ENCODE measurements at regions not wholly inside any gene's neighbourhood (a gene's known extent, or its start where the extent isn't known, plus 50 kb on each side); places are given as distances from the start of the nearest gene placed in this dataset.
"Not testable (repeated sequence)": the region's sequence is repeated elsewhere in the genome, so short reads cannot be mapped to it uniquely, and the experiment has no call there.

DNA sequence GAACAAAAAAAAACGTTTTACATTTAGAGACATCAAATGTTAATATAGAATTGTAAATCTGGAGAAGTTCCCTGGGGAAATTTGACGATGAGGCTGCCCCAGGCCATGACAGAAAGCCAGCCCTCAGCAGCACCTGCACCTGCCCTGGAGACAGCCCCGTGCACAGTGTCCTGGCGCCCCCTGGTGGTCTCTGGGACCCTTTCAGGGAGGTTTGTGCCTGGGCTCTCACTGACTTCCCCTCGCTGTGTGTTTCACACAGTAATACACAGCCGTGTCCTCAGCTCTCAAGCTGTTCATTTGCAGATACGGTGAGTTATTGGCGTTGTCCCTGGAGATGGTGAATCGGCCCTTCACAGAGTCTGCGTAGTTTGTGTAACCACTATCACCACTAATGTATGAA lies 385.1 kb downstream of the TP53TG3F start:
- TF ChIP-seq, protein P1, sequence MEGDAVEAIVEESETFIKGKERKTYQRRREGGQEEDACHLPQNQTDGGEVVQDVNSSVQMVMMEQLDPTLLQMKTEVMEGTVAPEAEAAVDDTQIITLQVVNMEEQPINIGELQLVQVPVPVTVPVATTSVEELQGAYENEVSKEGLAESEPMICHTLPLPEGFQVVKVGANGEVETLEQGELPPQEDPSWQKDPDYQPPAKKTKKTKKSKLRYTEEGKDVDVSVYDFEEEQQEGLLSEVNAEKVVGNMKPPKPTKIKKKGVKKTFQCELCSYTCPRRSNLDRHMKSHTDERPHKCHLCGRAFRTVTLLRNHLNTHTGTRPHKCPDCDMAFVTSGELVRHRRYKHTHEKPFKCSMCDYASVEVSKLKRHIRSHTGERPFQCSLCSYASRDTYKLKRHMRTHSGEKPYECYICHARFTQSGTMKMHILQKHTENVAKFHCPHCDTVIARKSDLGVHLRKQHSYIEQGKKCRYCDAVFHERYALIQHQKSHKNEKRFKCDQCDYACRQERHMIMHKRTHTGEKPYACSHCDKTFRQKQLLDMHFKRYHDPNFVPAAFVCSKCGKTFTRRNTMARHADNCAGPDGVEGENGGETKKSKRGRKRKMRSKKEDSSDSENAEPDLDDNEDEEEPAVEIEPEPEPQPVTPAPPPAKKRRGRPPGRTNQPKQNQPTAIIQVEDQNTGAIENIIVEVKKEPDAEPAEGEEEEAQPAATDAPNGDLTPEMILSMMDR (IDR thresholded peaks at IDR 0.05; ENCODE audit: low read depth, low read length, poor library complexity, severe bottlenecking), result peak; percentile 18
- not testable (repeated sequence) for TF ChIP-seq EZH2phosphoT487 (IDR thresholded peaks at IDR 0.05; ENCODE audit: borderline replicate concordance, low read length)
